IPS-NIHi11 (cell line): ENCODE measurements at regions not wholly inside any gene's neighbourhood (a gene's known extent, or its start where the extent isn't known, plus 50 kb on each side); places are given as distances from the start of the nearest gene placed in this dataset.
"Not testable (repeated sequence)": the region's sequence is repeated elsewhere in the genome, so short reads cannot be mapped to it uniquely, and the experiment has no call there.

Experiments
- DNase-seq: peaks from one replicate; pipeline ENCODE4 v3.0.0; 2012; ENCODE audit warnings: mixed read lengths, low spot score

GRCh38 chr4:110361921-110362320 lies 114.0 kb upstream of the ENPEP start:
- no peak for DNase-seq

DNA sequence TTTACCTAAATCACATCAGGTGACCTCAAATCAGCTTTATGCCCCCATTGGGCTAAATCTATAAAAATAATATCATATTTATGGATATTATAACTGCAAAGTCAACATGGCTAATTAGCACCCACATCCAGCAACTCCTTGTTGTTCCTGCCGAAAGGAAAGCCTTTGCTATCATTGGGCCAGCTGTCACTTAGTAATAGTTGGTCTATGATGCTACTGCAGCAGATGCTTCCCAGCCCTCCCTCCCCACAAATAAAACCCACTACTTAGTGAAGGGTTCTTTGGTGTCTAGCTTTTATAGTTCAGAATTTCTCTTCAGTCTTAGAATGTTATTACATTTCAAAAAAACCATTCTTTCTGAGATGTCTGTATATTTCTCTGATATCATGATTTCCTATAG lies 116.9 kb upstream of the ENPEP start:
- DNase-seq = no peak

DNA sequence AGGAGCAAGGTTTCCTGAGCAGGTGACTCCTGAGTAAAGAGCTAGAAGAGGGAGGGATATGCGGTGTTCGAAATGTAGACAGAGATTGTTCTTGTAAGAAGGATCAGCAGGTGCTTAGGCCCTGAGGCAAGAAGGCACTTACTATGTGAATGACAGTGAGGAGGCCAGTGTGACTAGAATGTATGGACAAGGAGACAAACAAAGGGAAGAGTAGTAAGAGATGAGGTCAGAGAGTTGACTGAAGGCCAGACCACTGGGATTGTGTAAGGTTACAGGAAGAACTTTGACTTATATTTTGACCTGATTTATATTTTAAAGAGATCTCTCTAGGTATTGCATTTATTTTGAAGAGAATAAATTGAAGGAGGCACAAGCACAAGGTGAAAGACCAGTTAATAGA lies 118.4 kb upstream of the ENPEP start:
- no peak for DNase-seq

DNA sequence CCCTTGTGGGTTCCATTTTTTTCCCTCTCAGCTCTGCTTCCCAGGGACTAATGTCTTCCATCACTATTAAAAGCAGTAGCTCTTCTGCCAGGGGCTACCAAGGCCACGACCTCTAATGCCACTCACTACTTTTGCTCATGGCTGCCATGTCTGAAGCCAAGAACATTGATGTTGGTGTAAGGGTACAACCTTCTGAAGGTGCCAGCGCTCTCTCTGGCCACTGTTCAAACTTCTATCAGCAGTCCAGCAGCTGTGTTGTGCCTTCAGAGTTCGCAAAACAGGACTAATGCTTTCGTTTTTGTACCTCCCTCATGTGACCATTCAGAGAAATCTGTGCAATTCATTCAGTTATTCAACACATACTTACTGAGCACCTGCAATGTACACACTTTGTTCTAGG lies 121.5 kb upstream of the ENPEP start:
- no peak for DNase-seq

DNA sequence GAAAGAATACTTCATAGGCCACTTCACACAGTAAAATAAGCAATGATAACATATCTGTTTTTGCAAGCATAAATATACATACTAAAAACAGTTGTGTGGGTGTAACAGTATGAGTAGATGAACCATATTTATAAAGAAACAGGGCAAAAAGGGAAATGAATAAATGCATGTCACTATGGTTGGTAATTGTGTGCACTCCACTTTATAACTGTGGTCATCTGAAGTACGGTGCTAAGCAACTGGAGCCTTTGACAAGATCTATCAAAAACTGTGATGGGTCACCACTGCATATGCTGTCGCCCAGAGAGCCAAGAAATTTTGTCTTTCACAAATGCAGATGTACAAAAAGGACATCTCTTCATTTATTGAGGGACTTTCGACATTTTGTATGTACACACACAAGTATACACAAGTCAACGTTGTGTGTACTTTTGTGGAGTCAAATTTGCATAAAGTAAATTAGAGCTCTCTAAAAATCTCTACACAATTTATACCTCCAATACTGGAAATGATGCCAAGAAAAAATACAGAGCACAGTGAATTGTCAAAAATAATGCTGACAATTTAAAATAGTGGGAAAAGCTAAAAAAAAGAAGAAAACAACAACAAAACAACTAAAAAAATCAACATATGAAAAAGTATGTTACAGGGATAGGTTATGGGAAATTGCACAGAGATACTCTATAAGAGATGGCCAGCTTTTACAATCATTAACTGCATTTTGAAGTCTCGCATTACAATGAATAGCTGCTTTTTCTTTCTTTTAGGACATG lies 123.1 kb upstream of the ENPEP start:
- DNase-seq = no peak

- DNase-seq = no peak
Observed at GRCh38 chr4:110348711-110349383, 127.1 kb upstream of the ENPEP start.

DNA sequence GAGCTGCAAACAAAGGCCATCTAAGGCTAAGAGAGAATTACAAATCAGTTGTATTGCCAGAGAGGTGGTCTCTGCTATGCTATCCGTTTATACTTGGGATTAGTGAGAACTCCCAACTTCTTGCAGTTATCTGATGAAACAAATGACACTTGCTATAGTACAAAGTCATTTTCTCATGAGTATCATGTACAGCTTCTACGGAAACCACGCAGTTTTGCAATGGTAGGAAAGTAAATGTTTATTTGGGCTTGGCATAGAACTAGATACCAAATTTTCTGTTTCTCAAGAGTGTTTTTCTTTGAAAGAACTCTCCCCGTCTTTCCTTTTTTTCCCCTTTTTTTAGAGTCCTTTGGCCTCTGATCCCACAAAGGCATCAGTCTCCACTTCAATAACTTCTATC lies 128.2 kb upstream of the ENPEP start:
- no peak for DNase-seq

GRCh38 chr4:110344165-110344564 lies 131.8 kb upstream of the ENPEP start:
- DNase-seq = peak; percentile 17

- no peak for DNase-seq
Observed at GRCh38 chr4:110343534-110343933, 132.4 kb upstream of the ENPEP start.

DNA sequence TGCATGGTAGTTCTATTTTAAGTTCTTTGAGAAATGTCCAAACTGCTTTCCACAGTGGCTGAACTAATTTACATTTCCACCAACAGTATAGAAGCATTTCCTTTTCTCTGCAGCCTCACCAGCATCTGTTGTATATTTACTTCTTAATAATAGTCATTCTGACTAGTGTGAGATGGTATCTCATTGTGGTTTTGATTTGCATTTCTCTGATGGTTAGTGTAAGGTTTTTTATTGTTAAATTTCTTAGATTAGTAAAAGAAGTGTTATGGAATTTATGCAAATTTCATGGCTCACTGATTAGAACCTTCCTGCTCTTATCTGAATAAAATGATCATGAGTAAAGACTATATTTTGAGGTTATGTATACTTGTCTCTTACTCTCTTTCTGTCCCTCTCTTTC lies 134.8 kb upstream of the ENPEP start:
- not testable (repeated sequence) for DNase-seq

DNA sequence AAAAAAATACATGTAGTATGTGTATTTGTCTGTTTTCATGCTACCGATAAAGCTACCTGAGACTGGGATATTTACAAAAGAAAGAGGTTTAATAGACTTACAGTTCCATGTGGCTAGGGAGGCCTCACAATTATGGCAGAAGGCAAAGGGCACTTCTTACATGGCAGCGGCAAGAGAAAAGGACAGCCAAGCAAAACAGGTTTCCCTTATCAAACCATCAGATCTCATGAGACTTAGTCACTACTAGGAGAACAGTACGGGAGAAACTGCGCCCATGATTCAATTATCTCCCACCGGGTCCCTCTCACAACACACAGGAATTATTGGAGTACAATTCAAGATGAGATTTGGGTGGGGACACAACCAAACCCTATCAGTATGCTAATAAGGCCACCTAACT lies 137.0 kb upstream of the ELOVL6 start:
- no peak for DNase-seq

GRCh38 chr4:110332483-110332882 lies 134.1 kb upstream of the ELOVL6 start:
- DNase-seq = no peak

GRCh38 chr4:110326426-110326825 lies 128.0 kb upstream of the ELOVL6 start:
- DNase-seq = not testable (repeated sequence)

DNA sequence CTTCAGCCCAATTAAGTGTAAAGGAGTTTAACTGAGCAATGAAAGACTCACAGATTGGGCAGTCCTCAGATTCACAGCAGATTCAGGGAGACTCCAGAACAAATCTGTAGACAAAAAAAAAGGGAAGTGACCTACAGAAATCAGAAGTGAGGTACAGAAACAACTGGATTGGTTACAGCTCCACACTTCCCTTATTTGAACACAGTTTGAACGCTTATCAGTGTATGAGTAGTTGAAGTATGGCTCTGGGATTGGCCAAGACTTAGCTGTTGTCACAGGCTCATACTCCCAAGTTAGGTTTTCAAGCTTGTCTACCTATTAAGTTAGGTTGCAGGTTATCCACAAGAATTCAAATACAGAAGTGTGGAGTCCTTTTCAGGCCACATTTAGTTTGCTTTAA lies 112.4 kb upstream of the ELOVL6 start:
- no peak for DNase-seq

GRCh38 chr4:110309675-110310074 lies 111.3 kb upstream of the ELOVL6 start:
- DNase-seq = no peak

- DNase-seq = no peak
Observed at GRCh38 chr4:110306303-110306702, 107.9 kb upstream of the ELOVL6 start.

GRCh38 chr4:110305455-110305854 lies 107.0 kb upstream of the ELOVL6 start:
- no peak for DNase-seq

DNA sequence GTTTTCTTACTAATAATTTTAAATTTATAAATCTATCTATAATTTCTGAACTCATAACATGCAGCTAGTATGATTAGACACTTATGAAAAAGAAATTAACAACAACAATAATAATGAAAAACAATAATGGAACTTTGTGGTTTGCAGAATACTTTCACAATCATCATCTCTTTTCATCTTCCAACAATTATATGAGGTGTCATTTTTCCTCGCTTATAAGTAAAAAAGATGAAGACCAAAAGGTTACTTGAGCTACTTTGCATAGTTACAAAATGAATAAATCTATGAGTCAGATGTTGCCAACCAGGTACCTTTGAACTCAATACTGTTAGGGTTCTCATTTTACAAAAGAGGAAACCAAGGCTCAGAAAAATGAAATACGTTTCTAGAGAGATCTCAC lies 98.5 kb upstream of the ELOVL6 start:
- DNase-seq = no peak

DNA sequence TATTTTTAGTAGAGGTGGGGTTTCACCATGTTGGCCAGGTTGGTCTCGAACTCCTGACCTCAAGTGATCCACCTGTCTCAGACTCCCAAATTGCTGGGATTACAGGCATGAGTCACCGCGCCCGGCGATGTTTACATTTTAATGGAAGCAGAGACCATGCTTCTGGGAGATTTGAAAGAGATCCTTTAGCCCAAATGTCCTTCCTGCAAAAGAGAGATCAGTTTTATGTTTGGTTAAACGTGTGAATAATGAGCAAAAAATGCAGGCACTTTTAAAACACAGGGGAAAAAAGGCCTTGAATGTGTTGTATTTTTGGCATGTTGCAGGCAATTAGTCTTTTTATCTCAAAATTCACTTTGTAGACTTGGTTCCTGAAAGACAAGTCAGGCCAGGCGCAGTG lies 95.8 kb upstream of the ELOVL6 start:
- DNase-seq = no peak

DNA sequence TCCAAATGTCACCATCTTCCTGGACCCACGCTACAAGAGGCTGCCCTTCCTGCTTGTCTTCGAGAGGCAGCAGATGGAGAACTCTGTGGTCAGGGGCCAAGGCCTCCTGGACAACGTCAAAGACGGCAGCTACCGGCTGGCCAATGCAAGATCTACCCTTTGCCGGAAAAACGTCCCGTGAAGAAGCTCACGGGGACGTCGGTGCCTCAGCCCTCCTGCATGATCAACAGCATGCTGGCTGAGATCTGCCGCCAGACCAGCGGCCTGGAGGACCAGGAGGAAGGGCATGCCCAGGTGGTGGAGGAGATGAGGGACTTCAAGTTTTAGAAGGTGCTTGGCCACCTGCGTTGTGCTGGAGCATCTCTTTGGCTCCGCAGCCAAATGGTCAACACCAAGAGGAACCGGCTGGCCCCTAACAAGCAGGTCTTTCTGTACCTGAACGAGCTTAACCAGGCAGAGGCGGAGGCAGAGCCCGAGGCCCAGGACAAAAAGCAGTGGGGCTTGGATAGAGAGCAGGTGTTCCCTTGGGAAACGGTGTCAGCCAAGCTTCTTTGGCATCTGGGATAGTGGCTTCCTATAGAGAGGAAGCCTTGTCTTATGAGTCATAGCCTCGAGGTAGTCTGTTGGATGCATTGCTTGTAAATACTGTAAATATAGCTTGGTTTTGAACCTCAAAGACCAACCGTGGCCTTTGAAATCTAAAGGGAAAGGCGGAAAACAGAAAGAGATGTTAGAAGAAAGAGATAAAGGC lies 94.8 kb upstream of the ELOVL6 start:
- no peak for DNase-seq

GRCh38 chr4:110290511-110290910 lies 92.1 kb upstream of the ELOVL6 start:
- DNase-seq = no peak

DNA sequence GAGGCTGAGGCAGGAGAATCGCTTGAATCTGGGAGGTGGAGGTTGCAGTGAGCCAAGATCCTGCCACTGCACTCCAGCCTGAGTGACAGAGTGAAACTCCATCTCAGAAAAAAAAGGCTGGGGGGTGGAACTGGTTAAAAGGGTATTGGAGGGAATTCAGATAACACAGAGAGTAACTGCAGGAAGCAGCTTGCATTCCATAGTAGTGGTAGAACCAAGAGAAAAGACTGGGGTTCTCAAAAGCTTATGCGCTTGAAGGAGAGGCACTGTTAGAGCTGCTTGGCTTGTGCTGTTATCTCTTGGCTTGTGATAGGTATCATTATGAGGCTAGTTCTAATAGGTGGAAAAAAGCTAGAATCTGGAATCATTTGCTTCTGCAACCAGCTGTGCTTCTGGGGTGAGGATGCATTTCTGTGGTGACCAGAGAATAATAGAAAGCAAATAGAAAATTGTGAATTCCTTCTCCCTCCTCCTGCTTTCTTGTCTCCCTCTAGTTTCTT lies 91.2 kb upstream of the ELOVL6 start:
- DNase-seq = no peak

DNA sequence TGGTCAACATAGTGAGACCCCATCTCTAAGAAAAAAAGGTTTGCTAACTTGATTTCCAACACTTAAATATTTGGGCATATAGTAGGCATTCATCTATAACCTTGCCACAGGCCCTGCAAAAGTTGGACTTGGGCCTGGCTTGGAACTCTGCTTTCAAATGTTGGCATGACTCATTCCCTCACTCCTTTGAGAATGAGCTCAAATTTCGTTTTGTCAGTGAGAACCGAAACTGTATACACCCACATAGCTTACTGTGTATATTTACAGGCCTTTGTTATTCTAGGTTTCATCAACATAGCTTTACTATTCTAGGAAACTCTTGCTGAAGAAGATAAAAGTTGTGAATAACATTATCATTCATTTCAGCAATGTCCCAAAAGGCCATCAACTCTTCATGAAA lies 88.7 kb upstream of the ELOVL6 start:
- peak; percentile 28 for DNase-seq
